K562 (cell line): ENCODE measurements at regions not wholly inside any gene's neighbourhood (a gene's known extent, or its start where the extent isn't known, plus 50 kb on each side); places are given as distances from the start of the nearest gene placed in this dataset.

Source experiments
- CC2D1A ChIP-seq: fragments of 450-650 bp; IDR thresholded peaks from 2 replicates; pipeline ENCODE4 v1.6.1; 2017; ENCODE audit warnings: mild to moderate bottlenecking
- NFYB ChIP-seq: IDR thresholded peaks from 2 replicates; pipeline ENCODE4 v1.6.1; 2011; ENCODE audit warnings: mild to moderate bottlenecking, moderate library complexity; ENCODE audit not compliant: insufficient read length; ENCODE audit errors: extremely low read depth
- SIN3B ChIP-seq: fragments of 450-650 bp; IDR thresholded peaks from 2 replicates; pipeline ENCODE4 v1.6.1; 2017; ENCODE audit warnings: low read depth, mild to moderate bottlenecking, moderate library complexity
- TF ChIP-seq, protein P1 (sequence below), 2 experiments: fragments of 450-650 bp; IDR thresholded peaks; 2 replicates each; pipeline ENCODE4 v1.6.1; 2018; ENCODE audit warnings: mild to moderate bottlenecking in 2 of 2, low read depth in 1 of 2; ENCODE audit not compliant: partially characterized antibody in 2 of 2
- TF ChIP-seq, protein P2 (sequence below): sonication (generic); formaldehyde crosslinking; IDR thresholded peaks from 2 replicates; pipeline ENCODE4 v1.8.0; 2022; ENCODE audit warnings: missing genetic modification reagents, mild to moderate bottlenecking, borderline replicate concordance
- TF ChIP-seq, protein P3 (sequence below): fragments of 250-450 bp; sonication (Bioruptor Pico); IDR thresholded peaks from 2 replicates; pipeline ENCODE4 v1.4.0; 2020; ENCODE audit warnings: mild to moderate bottlenecking, moderate library complexity
- TF ChIP-seq, protein P4 (sequence below): fragments of 250-450 bp; sonication (Bioruptor Pico); IDR thresholded peaks from 2 replicates; pipeline ENCODE4 v1.5.0; 2021
- TF ChIP-seq, protein P5 (sequence below), 2 experiments: fragments of 450-650 bp in 1 of 2; sonication (generic) in 1 of 2; formaldehyde crosslinking; conservative IDR thresholded peaks; 2 replicates each; pipeline versions ENCODE4 v1.4.0 to v1.8.1; 2020 to 2022; ENCODE audit warnings: mild to moderate bottlenecking in 1 of 2, missing genetic modification reagents in 1 of 2

DNA sequence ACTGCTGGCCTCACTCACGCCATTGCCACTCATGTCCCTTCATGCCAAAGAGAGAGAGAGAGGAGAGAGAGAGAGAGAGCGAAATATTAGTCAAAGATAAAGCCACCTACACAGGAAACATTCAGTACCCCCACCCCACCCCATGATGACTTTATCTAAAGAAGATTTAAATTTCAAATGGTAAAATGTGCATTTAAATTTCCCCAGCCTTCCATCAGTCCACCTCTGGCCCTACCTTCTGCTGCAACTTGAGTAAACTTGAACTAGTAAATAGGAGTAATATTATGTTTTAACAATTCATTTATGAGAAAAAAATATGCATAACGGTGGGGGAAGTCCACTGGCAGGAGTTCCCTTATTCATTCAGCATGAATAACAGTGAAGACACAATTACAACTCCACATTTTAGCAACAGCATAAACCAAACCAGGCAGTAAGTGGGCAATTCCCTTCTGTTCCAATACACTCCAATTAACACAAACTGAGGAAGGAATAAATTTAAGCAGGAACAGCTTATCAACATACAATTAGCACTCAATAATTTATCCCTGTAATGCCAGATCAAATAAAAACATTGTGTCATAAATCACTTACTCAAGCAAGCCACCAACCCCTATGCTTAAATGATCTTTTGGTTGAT, 264.2 kb downstream of the LNPK start (continued):
- TF ChIP-seq, protein P1, sequence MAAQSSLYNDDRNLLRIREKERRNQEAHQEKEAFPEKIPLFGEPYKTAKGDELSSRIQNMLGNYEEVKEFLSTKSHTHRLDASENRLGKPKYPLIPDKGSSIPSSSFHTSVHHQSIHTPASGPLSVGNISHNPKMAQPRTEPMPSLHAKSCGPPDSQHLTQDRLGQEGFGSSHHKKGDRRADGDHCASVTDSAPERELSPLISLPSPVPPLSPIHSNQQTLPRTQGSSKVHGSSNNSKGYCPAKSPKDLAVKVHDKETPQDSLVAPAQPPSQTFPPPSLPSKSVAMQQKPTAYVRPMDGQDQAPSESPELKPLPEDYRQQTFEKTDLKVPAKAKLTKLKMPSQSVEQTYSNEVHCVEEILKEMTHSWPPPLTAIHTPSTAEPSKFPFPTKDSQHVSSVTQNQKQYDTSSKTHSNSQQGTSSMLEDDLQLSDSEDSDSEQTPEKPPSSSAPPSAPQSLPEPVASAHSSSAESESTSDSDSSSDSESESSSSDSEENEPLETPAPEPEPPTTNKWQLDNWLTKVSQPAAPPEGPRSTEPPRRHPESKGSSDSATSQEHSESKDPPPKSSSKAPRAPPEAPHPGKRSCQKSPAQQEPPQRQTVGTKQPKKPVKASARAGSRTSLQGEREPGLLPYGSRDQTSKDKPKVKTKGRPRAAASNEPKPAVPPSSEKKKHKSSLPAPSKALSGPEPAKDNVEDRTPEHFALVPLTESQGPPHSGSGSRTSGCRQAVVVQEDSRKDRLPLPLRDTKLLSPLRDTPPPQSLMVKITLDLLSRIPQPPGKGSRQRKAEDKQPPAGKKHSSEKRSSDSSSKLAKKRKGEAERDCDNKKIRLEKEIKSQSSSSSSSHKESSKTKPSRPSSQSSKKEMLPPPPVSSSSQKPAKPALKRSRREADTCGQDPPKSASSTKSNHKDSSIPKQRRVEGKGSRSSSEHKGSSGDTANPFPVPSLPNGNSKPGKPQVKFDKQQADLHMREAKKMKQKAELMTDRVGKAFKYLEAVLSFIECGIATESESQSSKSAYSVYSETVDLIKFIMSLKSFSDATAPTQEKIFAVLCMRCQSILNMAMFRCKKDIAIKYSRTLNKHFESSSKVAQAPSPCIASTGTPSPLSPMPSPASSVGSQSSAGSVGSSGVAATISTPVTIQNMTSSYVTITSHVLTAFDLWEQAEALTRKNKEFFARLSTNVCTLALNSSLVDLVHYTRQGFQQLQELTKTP (IDR thresholded peaks at IDR 0.05; ENCODE audit: low read depth in 1 of 2, partially characterized antibody in 2 of 2): no peak
- TF ChIP-seq SIN3B (no peak), CC2D1A (no peak), NFYB (no peak)
- TF ChIP-seq, protein P2, sequence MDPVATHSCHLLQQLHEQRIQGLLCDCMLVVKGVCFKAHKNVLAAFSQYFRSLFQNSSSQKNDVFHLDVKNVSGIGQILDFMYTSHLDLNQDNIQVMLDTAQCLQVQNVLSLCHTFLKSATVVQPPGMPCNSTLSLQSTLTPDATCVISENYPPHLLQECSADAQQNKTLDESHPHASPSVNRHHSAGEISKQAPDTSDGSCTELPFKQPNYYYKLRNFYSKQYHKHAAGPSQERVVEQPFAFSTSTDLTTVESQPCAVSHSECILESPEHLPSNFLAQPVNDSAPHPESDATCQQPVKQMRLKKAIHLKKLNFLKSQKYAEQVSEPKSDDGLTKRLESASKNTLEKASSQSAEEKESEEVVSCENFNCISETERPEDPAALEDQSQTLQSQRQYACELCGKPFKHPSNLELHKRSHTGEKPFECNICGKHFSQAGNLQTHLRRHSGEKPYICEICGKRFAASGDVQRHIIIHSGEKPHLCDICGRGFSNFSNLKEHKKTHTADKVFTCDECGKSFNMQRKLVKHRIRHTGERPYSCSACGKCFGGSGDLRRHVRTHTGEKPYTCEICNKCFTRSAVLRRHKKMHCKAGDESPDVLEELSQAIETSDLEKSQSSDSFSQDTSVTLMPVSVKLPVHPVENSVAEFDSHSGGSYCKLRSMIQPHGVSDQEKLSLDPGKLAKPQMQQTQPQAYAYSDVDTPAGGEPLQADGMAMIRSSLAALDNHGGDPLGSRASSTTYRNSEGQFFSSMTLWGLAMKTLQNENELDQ (CRISPR knock-in tag): no peak
- TF ChIP-seq, protein P3, sequence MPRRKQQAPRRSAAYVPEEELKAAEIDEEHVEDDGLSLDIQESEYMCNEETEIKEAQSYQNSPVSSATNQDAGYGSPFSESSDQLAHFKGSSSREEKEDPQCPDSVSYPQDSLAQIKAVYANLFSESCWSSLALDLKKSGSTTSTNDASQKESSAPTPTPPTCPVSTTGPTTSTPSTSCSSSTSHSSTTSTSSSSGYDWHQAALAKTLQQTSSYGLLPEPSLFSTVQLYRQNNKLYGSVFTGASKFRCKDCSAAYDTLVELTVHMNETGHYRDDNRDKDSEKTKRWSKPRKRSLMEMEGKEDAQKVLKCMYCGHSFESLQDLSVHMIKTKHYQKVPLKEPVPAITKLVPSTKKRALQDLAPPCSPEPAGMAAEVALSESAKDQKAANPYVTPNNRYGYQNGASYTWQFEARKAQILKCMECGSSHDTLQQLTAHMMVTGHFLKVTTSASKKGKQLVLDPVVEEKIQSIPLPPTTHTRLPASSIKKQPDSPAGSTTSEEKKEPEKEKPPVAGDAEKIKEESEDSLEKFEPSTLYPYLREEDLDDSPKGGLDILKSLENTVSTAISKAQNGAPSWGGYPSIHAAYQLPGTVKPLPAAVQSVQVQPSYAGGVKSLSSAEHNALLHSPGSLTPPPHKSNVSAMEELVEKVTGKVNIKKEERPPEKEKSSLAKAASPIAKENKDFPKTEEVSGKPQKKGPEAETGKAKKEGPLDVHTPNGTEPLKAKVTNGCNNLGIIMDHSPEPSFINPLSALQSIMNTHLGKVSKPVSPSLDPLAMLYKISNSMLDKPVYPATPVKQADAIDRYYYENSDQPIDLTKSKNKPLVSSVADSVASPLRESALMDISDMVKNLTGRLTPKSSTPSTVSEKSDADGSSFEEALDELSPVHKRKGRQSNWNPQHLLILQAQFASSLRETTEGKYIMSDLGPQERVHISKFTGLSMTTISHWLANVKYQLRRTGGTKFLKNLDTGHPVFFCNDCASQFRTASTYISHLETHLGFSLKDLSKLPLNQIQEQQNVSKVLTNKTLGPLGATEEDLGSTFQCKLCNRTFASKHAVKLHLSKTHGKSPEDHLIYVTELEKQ (CRISPR knock-in tag): no peak
- TF ChIP-seq, protein P4, sequence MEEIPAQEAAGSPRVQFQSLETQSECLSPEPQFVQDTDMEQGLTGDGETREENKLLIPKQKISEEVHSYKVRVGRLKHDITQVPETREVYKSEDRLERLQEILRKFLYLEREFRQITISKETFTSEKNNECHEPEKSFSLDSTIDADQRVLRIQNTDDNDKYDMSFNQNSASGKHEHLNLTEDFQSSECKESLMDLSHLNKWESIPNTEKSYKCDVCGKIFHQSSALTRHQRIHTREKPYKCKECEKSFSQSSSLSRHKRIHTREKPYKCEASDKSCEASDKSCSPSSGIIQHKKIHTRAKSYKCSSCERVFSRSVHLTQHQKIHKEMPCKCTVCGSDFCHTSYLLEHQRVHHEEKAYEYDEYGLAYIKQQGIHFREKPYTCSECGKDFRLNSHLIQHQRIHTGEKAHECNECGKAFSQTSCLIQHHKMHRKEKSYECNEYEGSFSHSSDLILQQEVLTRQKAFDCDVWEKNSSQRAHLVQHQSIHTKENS (CRISPR knock-in tag): no peak
- TF ChIP-seq, protein P5, sequence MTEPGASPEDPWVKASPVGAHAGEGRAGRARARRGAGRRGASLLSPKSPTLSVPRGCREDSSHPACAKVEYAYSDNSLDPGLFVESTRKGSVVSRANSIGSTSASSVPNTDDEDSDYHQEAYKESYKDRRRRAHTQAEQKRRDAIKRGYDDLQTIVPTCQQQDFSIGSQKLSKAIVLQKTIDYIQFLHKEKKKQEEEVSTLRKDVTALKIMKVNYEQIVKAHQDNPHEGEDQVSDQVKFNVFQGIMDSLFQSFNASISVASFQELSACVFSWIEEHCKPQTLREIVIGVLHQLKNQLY (CRISPR knock-in tag; conservative IDR thresholded peaks at IDR 0.05): no peak
- TF ChIP-seq, all 486 proteins: peak for 0
